BLaER1 (cell line): ENCODE measurements at regions not wholly inside any gene's neighbourhood (a gene's known extent, or its start where the extent isn't known, plus 50 kb on each side); places are given as distances from the start of the nearest gene placed in this dataset.

Experiments used
- H3K27ac ChIP-seq: shearing (Covaris generic); formaldehyde crosslinking; 2 replicates; pipeline ENCODE4 v1.8.1; 2022
- H3K27me3 ChIP-seq: shearing (Covaris generic); formaldehyde crosslinking; 2 replicates; pipeline ENCODE4 v1.8.1; 2022
- H3K36me3 ChIP-seq: shearing (Covaris generic); formaldehyde crosslinking; 2 replicates; pipeline ENCODE4 v1.8.1; 2022
- H3K4me1 ChIP-seq: shearing (Covaris generic); formaldehyde crosslinking; 2 replicates; pipeline ENCODE4 v1.8.1; 2022
- H3K4me2 ChIP-seq: shearing (Covaris generic); formaldehyde crosslinking; 2 replicates; pipeline ENCODE4 v1.8.1; 2022
- H3K4me3 ChIP-seq: shearing (Covaris generic); formaldehyde crosslinking; 2 replicates; pipeline ENCODE4 v1.8.1; 2022
- H3K9ac ChIP-seq: shearing (Covaris generic); formaldehyde crosslinking; 2 replicates; pipeline ENCODE4 v1.8.1; 2022
- H3K9me3 ChIP-seq: shearing (Covaris generic); formaldehyde crosslinking; 2 replicates; pipeline ENCODE4 v1.8.1; 2022
- H4K20me1 ChIP-seq: shearing (Covaris generic); formaldehyde crosslinking; 2 replicates; pipeline ENCODE4 v1.8.1; 2022
- Cebpa-rat ChIP-seq: shearing (Covaris generic); IDR thresholded peaks from 2 replicates; pipeline ENCODE4 v1.8.1; 2022

GRCh38 chr6:138026342-138026741 lies 80.9 kb downstream of the PERP start:
- no peak for TF ChIP-seq Cebpa-rat
- Histone ChIP-seq H3K36me3 (no peaks in the 10 kb centered on the region), H3K27me3 (no peaks in the 10 kb centered on the region), H3K27ac (no peak overlapping the region), H3K9ac (no peak overlapping the region), H4K20me1 (no peaks in the 10 kb centered on the region), H3K4me1 (no peaks in the 10 kb centered on the region), H3K4me2 (no peak overlapping the region), H3K9me3 (no peaks in the 10 kb centered on the region), H3K4me3 (no peak overlapping the region)

- no peaks in the 10 kb centered on the region for H3K4me1 ChIP-seq
- no peaks in the 10 kb centered on the region for H3K9me3 ChIP-seq
- TF ChIP-seq Cebpa-rat: no peak
- H3K36me3 ChIP-seq: no peaks in the 10 kb centered on the region
- no peak overlapping the region for H3K27ac ChIP-seq
- no peaks in the 10 kb centered on the region for H3K27me3 ChIP-seq
- H3K4me2 ChIP-seq: no peak overlapping the region
- no peak overlapping the region for H3K4me3 ChIP-seq
- no peak overlapping the region for H3K9ac ChIP-seq
- no peaks in the 10 kb centered on the region for H4K20me1 ChIP-seq
Observed at GRCh38 chr6:138028893-138029292, 78.3 kb downstream of the PERP start.

GRCh38 chr6:138030872-138031271 lies 76.3 kb downstream of the PERP start:
- Histone ChIP-seq H3K4me1 (no peaks in the 10 kb centered on the region), H3K4me3 (no peak overlapping the region), H4K20me1 (no peaks in the 10 kb centered on the region), H3K9ac (no peak overlapping the region), H3K36me3 (no peaks in the 10 kb centered on the region), H3K9me3 (no peaks in the 10 kb centered on the region), H3K27ac (no peak overlapping the region), H3K4me2 (no peak overlapping the region), H3K27me3 (no peaks in the 10 kb centered on the region)
- TF ChIP-seq Cebpa-rat: no peak

- H3K4me1 ChIP-seq: no peaks in the 10 kb centered on the region
- no peak overlapping the region for H3K4me2 ChIP-seq
- no peaks in the 10 kb centered on the region for H3K9me3 ChIP-seq
- H3K4me3 ChIP-seq: no peak overlapping the region
- no peaks in the 10 kb centered on the region for H3K36me3 ChIP-seq
- H3K9ac ChIP-seq: no peak overlapping the region
- H3K27ac ChIP-seq: no peak overlapping the region
- no peaks in the 10 kb centered on the region for H3K27me3 ChIP-seq
- H4K20me1 ChIP-seq: no peaks in the 10 kb centered on the region
- no peak for TF ChIP-seq Cebpa-rat
Observed at GRCh38 chr6:138031417-138031816, 75.8 kb downstream of the PERP start.

- no peak overlapping the region for H3K4me3 ChIP-seq
- H3K9me3 ChIP-seq: no peaks in the 10 kb centered on the region
- no peak overlapping the region for H3K27ac ChIP-seq
- H3K36me3 ChIP-seq: no peaks in the 10 kb centered on the region
- no peak overlapping the region for H3K4me2 ChIP-seq
- H4K20me1 ChIP-seq: no peaks in the 10 kb centered on the region
- no peaks in the 10 kb centered on the region for H3K27me3 ChIP-seq
- TF ChIP-seq Cebpa-rat: no peak
- H3K4me1 ChIP-seq: no peaks in the 10 kb centered on the region
- no peak overlapping the region for H3K9ac ChIP-seq
Observed at GRCh38 chr6:138031850-138032249, 75.4 kb downstream of the PERP start.

- H3K27me3 ChIP-seq: no peaks in the 10 kb centered on the region
- H3K36me3 ChIP-seq: no peaks in the 10 kb centered on the region
- no peak overlapping the region for H3K4me2 ChIP-seq
- no peaks in the 10 kb centered on the region for H4K20me1 ChIP-seq
- TF ChIP-seq Cebpa-rat: no peak
- H3K9me3 ChIP-seq: no peaks in the 10 kb centered on the region
- no peak overlapping the region for H3K4me3 ChIP-seq
- no peaks in the 10 kb centered on the region for H3K4me1 ChIP-seq
- no peak overlapping the region for H3K9ac ChIP-seq
- no peak overlapping the region for H3K27ac ChIP-seq
Observed at GRCh38 chr6:138032571-138032970, 74.6 kb downstream of the PERP start.

GRCh38 chr6:138034229-138034628 lies 73.0 kb downstream of the PERP start:
- no peak for TF ChIP-seq Cebpa-rat
- no peak overlapping the region for H3K4me3 ChIP-seq
- no peaks in the 10 kb centered on the region for H3K9me3 ChIP-seq
- H3K36me3 ChIP-seq: no peaks in the 10 kb centered on the region
- no peak overlapping the region for H3K27ac ChIP-seq
- no peaks in the 10 kb centered on the region for H3K4me1 ChIP-seq
- H3K9ac ChIP-seq: no peak overlapping the region
- H3K27me3 ChIP-seq: no peaks in the 10 kb centered on the region
- no peak overlapping the region for H3K4me2 ChIP-seq
- no peaks in the 10 kb centered on the region for H4K20me1 ChIP-seq

GRCh38 chr6:138035070-138035469 lies 72.1 kb downstream of the PERP start:
- H3K4me1 ChIP-seq: no peaks in the 10 kb centered on the region
- H3K36me3 ChIP-seq: no peaks in the 10 kb centered on the region
- no peaks in the 10 kb centered on the region for H3K9me3 ChIP-seq
- H3K27ac ChIP-seq: no peak overlapping the region
- no peak overlapping the region for H3K4me2 ChIP-seq
- H3K9ac ChIP-seq: no peak overlapping the region
- no peak overlapping the region for H3K4me3 ChIP-seq
- H4K20me1 ChIP-seq: no peaks in the 10 kb centered on the region
- TF ChIP-seq Cebpa-rat: no peak
- H3K27me3 ChIP-seq: no peaks in the 10 kb centered on the region

GRCh38 chr6:138036111-138036510 lies 71.1 kb downstream of the PERP start:
- Histone ChIP-seq H3K4me3 (no peak overlapping the region), H3K4me2 (no peak overlapping the region), H3K4me1 (no peaks in the 10 kb centered on the region), H3K9ac (no peak overlapping the region), H3K9me3 (no peaks in the 10 kb centered on the region), H3K36me3 (no peaks in the 10 kb centered on the region), H3K27ac (no peak overlapping the region), H4K20me1 (no peaks in the 10 kb centered on the region), H3K27me3 (no peaks in the 10 kb centered on the region)
- TF ChIP-seq Cebpa-rat: no peak

GRCh38 chr6:138037009-138037504 lies 70.2 kb downstream of the PERP start:
- Histone ChIP-seq H3K9me3 (no peaks in the 10 kb centered on the region; the same call in 1 of the 2 replicates), H3K4me3 (no peak overlapping the region), H3K4me1 (no peaks in the 10 kb centered on the region), H3K36me3 (no peaks in the 10 kb centered on the region), H3K4me2 (no peak overlapping the region), H3K9ac (no peak overlapping the region), H3K27me3 (no peaks in the 10 kb centered on the region), H3K27ac (no peak overlapping the region), H4K20me1 (no peaks in the 10 kb centered on the region)
- no peak for TF ChIP-seq Cebpa-rat
